GM21529 (cell line): ENCODE measurements at regions not wholly inside any gene's neighbourhood (a gene's known extent, or its start where the extent isn't known, plus 50 kb on each side); places are given as distances from the start of the nearest gene placed in this dataset.
"Not testable (repeated sequence)": the region's sequence is repeated elsewhere in the genome, so short reads cannot be mapped to it uniquely, and the experiment has no call there.

ENCODE experiments used
- ATAC-seq: cut with Tn5 transposase; IDR thresholded peaks from one replicate; pipeline ENCODE4 v1.9.1; 2021; ENCODE audit not compliant: unreplicated experiment

GRCh38 chr4:74505355-74505978 is 60.5 kb downstream of the AREG start:
- not testable (repeated sequence) for ATAC-seq

DNA sequence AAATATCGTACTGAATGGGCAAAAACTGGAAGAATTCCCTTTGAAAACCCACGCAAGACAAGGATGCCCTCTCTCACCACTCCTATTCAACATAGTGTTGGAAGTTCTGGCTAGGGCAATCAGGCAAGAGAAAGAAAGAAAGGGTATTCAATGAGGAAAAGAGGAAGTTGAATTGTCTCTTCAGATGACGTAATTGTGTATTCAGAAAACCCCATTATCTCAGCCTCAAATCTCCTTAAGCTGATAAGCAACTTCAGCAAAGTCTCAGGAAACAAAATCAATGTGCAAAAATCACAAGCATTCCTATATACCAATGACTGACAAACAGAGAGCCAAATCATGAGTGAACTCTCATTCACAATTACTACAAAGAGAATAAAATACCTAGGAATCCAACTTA is 64.4 kb downstream of the AREG start:
- ATAC-seq = not testable (repeated sequence)

- ATAC-seq = no peak
Observed at GRCh38 chr4:74516303-74516702, 71.4 kb downstream of the AREG start.

- no peak for ATAC-seq
Observed at GRCh38 chr4:74517996-74518395, 73.1 kb downstream of the AREG start.

- no peak for ATAC-seq
Observed at GRCh38 chr4:74522251-74522991, 77.5 kb downstream of the AREG start.

- ATAC-seq = no peak
Observed at GRCh38 chr4:74523096-74523495, 78.2 kb downstream of the AREG start.

- ATAC-seq = no peak
Observed at GRCh38 chr4:74524985-74525384, 80.0 kb downstream of the AREG start.

DNA sequence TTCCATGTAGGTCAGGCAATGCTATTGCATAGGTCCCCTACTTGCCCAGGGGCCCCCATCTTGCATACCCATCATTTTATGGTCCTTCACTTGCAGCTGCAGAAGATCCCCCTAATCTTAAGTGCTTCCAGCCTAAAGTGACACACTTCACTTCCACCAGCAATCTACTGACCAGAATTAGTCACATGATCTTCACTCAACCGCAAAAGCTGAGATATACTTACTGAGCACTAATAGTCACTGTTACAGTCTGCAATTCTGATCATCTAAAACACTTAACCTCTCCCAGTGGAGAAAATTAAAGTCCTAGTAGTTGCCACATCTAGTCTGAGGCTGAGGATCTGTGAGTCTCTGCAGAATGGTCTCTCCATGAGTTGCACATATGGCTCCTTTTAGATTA is 82.1 kb downstream of the AREG start:
- ATAC-seq = no peak

- ATAC-seq = no peak
Observed at GRCh38 chr4:74528178-74528577, 83.2 kb downstream of the AREG start.

- ATAC-seq = no peak
Observed at GRCh38 chr4:74529284-74530041, 84.5 kb downstream of the AREG start.

DNA sequence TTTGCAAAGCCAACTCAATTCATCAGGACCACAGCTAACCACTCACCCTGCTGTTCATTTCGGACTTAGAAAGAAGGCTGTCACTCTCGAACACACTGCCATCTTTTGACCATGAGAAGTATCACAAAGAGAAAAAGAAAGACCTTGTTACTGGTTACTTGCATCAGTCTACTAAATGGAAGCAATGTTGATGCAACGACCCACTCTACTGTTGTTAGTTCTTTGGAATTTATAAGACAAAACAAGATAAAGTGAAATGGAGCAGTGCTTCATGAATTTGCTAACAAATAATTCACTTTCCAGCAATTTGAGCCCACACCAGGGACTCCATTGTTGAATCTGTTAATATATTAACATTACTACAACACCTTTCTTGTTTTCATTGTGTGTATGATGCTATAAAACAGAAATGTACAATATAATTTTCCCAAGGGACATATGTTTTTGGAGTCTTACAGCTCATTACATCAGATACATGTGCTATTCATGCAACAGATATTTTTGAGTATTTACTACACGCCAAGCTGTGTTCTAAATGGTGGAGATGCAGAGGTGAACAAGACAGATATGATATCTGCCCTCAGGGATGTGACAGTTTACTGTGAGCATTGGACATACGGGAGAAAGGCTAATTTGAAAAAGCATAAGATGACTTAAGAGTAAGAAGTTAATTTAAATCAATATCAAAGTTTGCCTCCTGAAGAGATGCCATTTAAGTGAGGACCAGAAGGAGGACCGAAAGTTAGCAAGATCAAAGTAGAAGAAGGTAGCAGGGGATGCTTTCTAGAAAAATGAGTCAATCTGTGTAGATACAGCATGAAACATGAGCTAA is 87.2 kb downstream of the AREG start:
- peak; percentile 95 for ATAC-seq

DNA sequence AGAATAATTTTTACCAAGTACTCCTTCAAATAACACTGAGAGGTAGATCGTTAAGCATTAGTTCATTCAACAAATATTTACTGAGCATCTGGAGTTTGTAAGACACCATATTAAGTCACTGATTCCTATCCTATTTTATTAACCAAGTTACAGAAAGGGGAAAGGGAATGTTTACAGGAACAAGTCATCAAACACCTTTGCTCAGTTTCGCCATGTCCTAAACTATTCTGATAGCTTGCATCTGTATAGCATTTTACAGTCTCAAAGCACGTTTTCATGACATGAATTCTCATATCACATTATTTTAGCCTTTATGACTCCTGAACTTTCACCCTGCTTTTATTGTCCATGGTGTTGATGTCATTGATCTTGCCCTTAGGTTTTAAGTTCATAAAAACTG is 89.2 kb downstream of the AREG start:
- no peak for ATAC-seq

GRCh38 chr4:74534936-74535335 is 90.0 kb downstream of the AREG start:
- ATAC-seq = no peak

DNA sequence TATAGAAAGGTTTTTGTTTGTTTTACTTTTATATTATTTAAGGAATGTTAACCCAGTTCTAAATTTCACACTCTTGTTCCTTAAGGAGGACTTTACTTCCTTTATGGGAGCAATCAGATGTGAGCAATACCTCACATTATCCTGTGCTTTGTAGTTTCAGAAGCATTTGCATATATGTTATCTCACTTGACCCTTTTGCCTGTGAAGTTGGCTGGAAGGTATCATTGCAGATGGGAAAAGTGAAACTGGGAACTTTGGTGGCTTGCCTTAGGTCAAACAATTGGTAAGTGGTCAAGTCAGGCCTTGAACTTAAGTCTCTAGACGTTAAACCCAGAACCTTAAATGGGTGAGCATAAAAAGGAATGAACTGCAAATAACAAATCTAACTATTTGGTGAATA is 90.6 kb downstream of the AREG start:
- ATAC-seq = no peak

DNA sequence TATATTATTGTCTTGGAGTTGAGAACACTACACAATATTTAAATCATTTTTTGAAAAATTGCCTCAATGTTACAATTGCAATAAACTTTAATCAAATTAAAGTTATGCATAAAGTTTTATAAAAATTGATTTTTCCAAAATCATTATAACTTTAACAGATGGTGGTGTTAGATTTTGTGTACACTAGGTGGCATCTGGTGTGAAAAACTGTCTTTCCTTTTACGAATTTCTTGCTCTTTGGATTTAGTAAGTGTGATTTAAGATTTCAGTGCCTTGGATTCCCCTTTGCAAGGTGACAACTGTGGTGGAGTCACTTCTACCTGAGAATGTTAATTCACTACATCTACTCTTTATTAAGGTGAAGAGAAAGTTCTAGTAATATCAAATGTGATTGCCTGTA is 91.6 kb downstream of the AREG start:
- no peak for ATAC-seq

GRCh38 chr4:74537459-74537858 is 92.5 kb downstream of the AREG start:
- ATAC-seq = no peak

DNA sequence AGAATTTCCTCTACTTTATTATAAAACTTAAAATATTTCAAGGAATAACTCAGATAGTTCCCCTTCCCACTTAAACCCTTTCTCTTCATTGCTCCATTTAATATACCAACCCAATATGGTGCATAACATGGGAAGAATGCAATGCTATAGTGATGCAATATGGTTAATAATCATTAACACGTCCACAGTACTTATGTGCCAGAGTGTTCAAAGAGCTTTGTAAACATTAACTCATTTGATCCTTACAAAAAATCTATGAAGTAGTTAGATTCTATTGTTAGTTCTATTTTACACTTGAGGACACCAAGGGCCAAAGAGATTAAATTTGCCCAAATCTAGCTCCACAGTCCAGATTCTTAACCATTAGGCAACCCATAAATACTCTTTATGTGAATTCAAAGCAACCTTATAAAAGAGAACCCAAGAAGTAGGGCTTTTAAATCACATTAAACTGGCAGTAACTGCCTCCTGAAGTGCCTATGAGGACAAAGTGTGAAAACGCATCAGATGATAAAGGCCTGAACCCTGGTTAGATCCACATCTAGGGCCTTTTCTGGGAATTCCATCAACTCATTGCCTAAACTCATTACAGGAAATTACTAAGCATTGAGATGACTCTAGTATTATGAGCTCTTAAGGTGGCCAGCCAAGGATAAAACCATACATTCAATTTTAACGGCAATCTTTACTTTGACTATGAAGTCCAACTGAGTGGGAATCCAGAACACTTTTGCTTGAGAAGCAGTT is 94.3 kb downstream of the AREG start:
- no peak for ATAC-seq

GRCh38 chr4:74540193-74540592 is 95.3 kb downstream of the AREG start:
- no peak for ATAC-seq

GRCh38 chr4:74541667-74542066 is 96.7 kb downstream of the AREG start:
- ATAC-seq = no peak

DNA sequence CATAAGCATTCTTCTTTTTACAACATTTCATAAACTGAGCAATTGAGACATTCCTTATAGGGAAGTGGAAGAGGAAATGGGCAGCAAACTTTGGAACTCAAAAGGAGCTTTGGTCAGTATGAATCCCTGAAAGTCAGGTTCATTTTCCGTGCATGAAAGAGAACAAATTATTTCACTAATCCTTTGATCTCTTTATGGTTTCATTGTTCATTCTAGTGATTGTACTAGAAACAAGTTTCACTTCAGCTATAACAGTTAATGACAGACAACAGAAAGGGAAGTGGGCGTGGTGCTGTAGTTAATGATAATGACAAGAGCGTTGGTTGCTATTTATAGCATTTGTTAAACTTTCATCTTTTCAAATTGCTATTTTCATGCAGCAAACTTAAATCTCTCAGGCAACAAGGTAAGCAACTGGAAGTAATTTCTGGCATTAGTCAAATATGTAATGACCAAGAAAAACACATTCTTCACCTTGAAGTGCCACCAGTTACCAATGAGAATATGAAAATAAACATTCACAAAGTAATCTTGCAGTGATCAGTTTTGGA is 98.4 kb downstream of the AREG start:
- peak; percentile 95 for ATAC-seq
